NCI-H1694 treated with DMSO at 0.1 percent for 48 hours (cell line): ENCODE measurements at regions not wholly inside any gene's neighbourhood (a gene's known extent, or its start where the extent isn't known, plus 50 kb on each side); places are given as distances from the start of the nearest gene placed in this dataset.

ENCODE experiments used
- DNase-seq: peaks from one replicate; lab custom pipeline; 2025; lab: John Stamatoyannopoulos, UW

DNA sequence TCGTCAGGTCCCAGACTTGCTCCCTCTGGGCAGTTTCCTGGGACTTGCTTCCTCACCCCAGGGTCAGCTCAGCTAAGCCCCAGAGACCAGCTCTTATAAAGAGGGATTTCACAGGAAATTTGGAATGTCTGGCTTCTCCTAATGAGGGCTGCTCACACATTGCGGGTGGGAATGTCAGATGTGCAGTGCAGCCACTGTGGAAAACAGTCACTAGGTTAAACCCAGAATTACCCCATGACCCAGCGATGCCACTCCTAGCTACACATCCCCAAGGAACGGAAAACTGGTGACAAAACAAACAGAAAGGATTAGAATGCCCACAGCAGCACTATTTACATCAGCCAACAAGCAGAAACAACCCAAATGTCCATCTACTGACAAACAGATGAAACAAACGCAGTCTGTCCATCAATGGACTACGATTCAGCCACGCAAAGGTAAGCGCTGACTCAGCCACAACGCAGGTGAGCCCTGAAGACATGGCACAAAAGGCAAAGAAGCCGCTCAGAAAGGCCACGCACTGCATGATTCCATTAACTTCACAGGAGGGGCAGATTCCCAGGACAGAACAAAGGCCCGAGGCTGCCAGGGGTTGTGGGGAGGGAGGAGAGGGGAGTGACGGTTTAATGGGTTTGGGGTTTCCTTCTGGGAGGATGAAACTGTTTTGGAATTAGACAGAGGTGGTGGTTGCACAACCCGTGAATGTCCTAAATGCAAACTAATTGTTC is 63.0 kb downstream of the NCOR2 start:
- no peak for DNase-seq

- DNase-seq = no peak
These were observed 64.1 kb downstream of the NCOR2 start for GRCh38 chr12:124503305-124503704.

DNA sequence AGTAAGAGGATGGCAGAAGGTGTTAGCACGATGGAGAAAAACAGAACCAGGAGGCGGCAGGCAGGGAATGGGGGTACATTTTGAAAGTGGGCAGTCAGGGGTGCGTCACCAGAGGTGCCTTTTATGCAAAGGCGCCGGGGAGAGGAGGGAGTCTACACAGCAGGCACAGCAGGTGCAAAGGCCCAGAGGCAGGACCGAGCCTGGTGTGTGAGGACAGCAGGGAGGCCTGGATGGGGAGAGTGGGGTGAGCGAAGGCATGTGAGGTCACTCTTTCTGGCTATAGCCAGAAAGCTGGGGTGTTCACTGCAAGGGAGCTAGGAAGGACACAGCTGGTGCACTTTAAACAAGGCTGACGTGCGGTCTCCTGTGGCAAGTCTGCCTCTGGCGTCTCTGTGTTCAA is 65.0 kb downstream of the NCOR2 start:
- DNase-seq = no peak

GRCh38 chr12:124501827-124502226 is 65.6 kb downstream of the NCOR2 start:
- DNase-seq = no peak

DNA sequence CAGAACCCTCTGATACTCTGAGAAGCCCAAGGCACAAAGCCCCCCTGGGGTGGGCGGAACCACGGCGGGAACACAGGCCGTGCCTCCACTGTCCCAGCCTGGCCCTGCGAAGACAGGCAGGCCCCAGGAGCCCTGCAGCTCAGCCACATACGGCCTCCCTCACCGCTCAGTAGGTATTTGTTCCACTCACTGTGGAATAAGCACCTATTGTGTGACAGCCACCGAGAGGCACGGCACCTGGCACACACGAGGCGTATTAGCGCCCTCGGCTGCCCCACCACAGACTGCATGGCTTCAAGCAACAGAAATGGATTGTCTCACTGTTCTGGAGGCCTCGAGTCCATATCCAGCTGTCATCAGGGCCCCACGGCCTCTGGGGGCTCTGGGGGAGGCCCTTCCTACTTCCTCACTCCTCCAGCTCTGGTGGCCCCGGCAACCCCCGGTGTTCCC is 66.3 kb downstream of the NCOR2 start:
- no peak for DNase-seq

DNA sequence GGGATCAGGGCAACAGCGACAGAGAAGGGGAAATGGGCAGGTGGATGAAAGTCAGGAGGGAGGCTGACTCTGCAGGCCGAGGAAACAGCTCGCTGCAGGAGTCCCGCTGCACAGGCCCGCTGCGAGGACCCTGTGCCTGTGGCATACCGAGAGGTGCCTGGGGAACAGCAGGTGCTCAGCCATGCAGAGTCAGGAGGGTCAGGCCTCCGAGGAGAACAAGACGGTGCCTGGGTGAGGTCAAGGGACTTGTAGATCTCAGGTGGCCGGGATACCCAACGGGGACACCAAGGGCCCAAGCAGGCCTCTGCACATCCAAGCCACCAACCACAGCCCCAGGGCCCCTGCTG is 67.5 kb downstream of the NCOR2 start:
- DNase-seq = no peak

DNA sequence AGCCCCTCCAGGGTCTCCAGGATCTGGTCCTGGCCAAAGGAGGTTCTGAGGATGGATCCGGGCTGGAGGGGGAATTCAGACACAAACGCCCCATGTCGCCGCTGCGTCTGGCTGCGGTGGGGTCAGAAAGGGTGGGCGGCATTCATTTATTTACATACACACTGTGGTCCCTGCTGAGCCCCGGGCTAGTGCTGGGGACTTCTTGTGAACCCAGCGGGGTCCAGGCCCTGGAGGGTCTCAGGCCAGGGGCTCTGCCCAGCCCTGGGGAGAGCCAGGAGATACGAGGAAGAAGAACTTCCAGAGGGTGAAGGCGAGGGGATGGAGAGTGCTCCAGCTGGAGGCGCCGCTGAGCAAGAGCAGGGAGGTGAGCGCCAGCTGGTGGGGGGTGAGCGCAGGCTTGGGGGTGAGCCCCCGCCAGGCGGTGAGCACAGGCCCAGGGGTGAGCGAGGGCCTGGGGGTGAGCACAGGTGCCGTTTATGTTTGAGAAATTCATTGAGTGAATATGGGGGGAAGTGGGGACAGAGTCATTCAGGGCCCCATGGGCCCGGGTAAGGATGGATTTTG is 68.1 kb downstream of the NCOR2 start:
- no peak for DNase-seq

DNA sequence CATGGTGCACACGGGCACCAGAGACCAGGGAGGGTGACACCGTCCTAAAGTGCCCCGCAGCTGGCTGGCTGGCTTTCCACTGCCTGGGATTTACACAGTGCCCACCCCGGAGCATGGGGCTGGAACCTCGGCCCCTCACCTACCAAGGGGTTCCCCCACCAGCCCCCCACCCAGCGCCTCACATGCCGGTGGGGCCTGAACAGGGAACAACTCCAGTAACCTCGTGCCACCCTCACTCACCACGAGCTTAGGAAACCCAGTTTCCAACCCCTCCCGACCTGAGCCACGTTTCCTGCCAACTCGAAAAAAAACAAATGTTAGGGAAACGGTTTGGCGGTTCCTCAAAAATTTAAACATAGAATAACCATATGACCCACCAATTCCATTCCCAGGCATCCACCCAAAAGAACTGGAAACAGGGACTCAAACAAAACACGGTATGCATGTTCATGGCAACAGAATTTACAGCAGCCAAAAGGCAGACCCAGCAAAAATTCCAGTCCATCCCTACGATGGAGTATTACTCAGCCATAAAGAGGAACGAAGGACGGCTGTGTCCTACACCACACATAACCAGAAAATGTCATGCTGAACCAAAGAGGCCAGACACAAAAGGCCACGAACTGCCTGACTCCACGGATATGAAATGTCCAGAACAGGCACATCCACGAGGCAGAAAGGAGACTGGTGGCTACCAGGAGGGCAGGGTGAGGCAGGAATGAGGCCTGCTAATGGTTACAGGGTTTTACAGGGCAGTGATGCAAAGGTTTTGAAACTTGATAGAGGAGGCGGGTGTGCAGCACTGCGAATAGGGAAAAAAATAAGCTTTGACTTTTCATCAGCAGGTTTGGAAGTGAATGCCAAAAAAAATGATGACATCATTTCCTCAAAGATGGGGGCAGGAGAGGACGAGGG is 68.9 kb downstream of the NCOR2 start:
- peak; percentile 27 for DNase-seq

GRCh38 chr12:124497658-124498057 is 69.8 kb downstream of the NCOR2 start:
- no peak for DNase-seq

GRCh38 chr12:124497039-124497438 is 70.4 kb downstream of the NCOR2 start:
- no peak for DNase-seq

- DNase-seq = no peak
These were observed 70.8 kb downstream of the NCOR2 start for GRCh38 chr12:124496584-124496983.

- no peak for DNase-seq
These were observed 72.0 kb downstream of the NCOR2 start for GRCh38 chr12:124495194-124495983.

GRCh38 chr12:124494751-124495129 is 72.7 kb downstream of the NCOR2 start:
- no peak for DNase-seq

DNA sequence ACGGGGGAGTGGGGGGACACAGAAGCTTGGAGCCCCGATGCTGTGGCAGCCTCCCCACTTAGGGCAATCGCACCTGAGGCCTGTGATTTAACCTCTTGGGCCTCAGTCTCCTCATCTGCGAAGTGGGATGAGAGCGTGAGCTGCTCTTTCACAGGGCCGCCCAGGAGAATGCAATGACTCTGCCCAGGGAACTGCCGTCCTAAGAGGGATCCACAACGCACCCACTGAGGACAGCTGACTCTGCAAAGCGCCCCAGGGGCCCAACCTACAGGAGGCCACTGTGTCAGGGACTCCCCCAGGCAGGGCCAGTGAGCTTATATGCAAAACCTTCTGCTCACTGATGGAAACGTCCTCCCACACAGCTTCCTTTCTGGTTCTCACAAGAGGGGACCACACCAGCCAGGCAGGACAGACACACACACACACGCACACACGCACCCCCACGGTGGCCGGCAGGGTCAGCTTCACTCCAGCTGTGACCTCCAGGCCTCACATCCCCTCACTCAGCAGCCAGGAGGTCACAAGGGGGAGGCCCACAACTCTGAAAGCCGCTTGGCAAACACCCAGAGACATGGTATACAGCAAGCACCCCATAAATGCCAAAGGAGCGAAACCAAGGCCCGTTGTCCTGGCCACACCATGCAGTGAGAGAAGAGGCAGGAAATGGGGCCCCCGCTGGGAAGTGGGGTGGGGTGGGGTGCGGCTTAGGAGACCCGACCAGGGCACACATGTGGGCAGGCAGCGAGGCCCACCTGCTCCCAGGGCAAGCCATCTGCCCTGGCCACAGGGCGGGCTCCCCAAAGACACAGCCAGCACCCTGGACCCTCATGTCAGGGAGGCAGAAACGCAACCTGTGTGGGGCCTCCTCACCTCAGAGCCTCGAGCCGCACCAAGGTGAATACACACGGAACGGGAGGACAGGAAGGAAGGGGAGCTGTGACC is 73.3 kb downstream of the NCOR2 start:
- DNase-seq = no peak

GRCh38 chr12:124492879-124493808 is 74.3 kb downstream of the NCOR2 start:
- DNase-seq = no peak

DNA sequence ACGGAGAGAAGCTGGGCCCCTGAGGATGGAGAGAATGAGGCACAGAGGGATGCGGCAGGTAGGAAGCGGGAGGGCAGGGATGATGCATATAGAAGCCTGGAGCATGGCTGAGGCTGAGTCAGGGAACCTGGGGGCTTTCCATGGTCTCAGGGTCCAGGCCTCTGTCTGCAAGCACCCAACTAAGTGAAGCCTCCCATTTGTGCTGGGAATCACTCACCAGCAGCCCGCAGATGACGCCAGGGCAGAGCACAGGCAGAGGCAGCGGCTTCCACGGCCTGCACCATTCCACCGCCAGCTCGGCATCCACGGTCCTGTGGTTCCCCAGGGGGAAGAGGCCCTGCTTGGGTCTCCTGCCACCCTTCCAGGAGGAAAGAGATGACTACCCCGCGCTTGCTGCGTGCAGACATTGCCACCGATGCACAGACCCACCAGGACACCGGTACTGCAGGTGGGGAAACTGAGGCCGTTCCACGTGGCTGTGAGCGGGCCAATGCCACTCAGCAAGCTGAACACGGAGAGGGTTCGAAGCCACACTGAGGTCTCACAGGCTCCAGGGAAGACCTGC is 75.5 kb downstream of the NCOR2 start:
- no peak for DNase-seq

GRCh38 chr12:124491310-124491709 is 76.1 kb downstream of the NCOR2 start:
- DNase-seq = no peak

GRCh38 chr12:124490584-124491305 is 76.7 kb downstream of the NCOR2 start:
- no peak for DNase-seq
